A204.1 (cell line): ENCODE measurements at regions not wholly inside any gene's neighbourhood (a gene's known extent, or its start where the extent isn't known, plus 50 kb on each side); places are given as distances from the start of the nearest gene placed in this dataset.
A peak's percentile ranks its signal among the peaks of the same experiment; 100 is the strongest.

Experiments used
- FAIRE-seq: peaks from 2 replicates; lab custom pipeline; 2012; peaks lifted over from hg19 to GRCh38; lab: Jason Lieb, UNC

- FAIRE-seq = peak; percentile 48
Measured at GRCh38 chr1:218991089-218991488, 182.6 kb upstream of the LYPLAL1 start.

GRCh38 chr1:218994615-218995014 is 179.1 kb upstream of the LYPLAL1 start:
- no peak for FAIRE-seq

GRCh38 chr1:218995091-218995665 is 178.5 kb upstream of the LYPLAL1 start:
- no peak for FAIRE-seq

GRCh38 chr1:218996362-218996761 is 177.3 kb upstream of the LYPLAL1 start:
- no peak for FAIRE-seq

GRCh38 chr1:219000005-219000404 is 173.7 kb upstream of the LYPLAL1 start:
- no peak for FAIRE-seq

- FAIRE-seq = no peak
Measured at GRCh38 chr1:219000631-219001030, 173.0 kb upstream of the LYPLAL1 start.

- FAIRE-seq = no peak
Measured at GRCh38 chr1:219010720-219011119, 163.0 kb upstream of the LYPLAL1 start.

GRCh38 chr1:219020386-219020785 is 153.3 kb upstream of the LYPLAL1 start:
- FAIRE-seq = no peak

GRCh38 chr1:219020846-219021245 is 152.8 kb upstream of the LYPLAL1 start:
- FAIRE-seq = no peak

GRCh38 chr1:219027146-219027673 is 146.5 kb upstream of the LYPLAL1 start:
- no peak for FAIRE-seq

- FAIRE-seq = no peak
Measured at GRCh38 chr1:219031809-219032208, 141.9 kb upstream of the LYPLAL1 start.

GRCh38 chr1:219038398-219038797 is 135.3 kb upstream of the LYPLAL1 start:
- FAIRE-seq = no peak

GRCh38 chr1:219039017-219039681 is 134.5 kb upstream of the LYPLAL1 start:
- FAIRE-seq = no peak

- FAIRE-seq = no peak
Measured at GRCh38 chr1:219039682-219040154, 134.0 kb upstream of the LYPLAL1 start.

GRCh38 chr1:219040291-219040690 is 133.4 kb upstream of the LYPLAL1 start:
- FAIRE-seq = no peak

GRCh38 chr1:219041141-219041540 is 132.5 kb upstream of the LYPLAL1 start:
- no peak for FAIRE-seq

- FAIRE-seq = no peak
Measured at GRCh38 chr1:219041818-219042217, 131.9 kb upstream of the LYPLAL1 start.

GRCh38 chr1:219042769-219043168 is 130.9 kb upstream of the LYPLAL1 start:
- FAIRE-seq = no peak

GRCh38 chr1:219045246-219045645 is 128.4 kb upstream of the LYPLAL1 start:
- no peak for FAIRE-seq

- FAIRE-seq = no peak
Measured at GRCh38 chr1:219049501-219049900, 124.2 kb upstream of the LYPLAL1 start.

GRCh38 chr1:219050086-219050821 is 123.4 kb upstream of the LYPLAL1 start:
- no peak for FAIRE-seq

GRCh38 chr1:219050822-219051125 is 122.9 kb upstream of the LYPLAL1 start:
- no peak for FAIRE-seq

- no peak for FAIRE-seq
Measured at GRCh38 chr1:219051547-219051946, 122.1 kb upstream of the LYPLAL1 start.
